ENCODE measurements at regions not wholly inside any gene's neighbourhood (a gene's known extent, or its start where the extent isn't known, plus 50 kb on each side); places are given as distances from the start of the nearest gene placed in this dataset.

- no peak for TF ChIP-seq EZH2 (IDR thresholded peaks at IDR 0.05; ENCODE audit: borderline replicate concordance, low read depth, low read length, severe bottlenecking)
- TF ChIP-seq CTCF (IDR thresholded peaks at IDR 0.05; ENCODE audit: borderline replicate concordance, extremely low read depth, low read length, poor library complexity, severe bottlenecking): no peak
Observed at GRCh38 chr15:95499397-95499796, 831.1 kb upstream of the NR2F2 start.
